HEK293 (cell line): ENCODE measurements at regions not wholly inside any gene's neighbourhood (a gene's known extent, or its start where the extent isn't known, plus 50 kb on each side); places are given as distances from the start of the nearest gene placed in this dataset.
A peak's percentile ranks its signal among the peaks of the same experiment; 100 is the strongest.

Experiments used
- BCL11B ChIP-seq: fragments of 450-650 bp; formaldehyde crosslinking; IDR thresholded peaks from 2 replicates; pipeline ENCODE4 v1.5.1; 2016; ENCODE audit warnings: low read depth, missing biosample characterization, missing genetic modification characterization
- EGR2 ChIP-seq: fragments of 450-650 bp; formaldehyde crosslinking; IDR thresholded peaks from 2 replicates; pipeline ENCODE4 v1.5.1; 2016; ENCODE audit warnings: low read depth, missing biosample characterization, missing genetic modification characterization
- GLIS2 ChIP-seq: fragments of 450-650 bp; formaldehyde crosslinking; IDR thresholded peaks from 2 replicates; pipeline ENCODE4 v1.5.1; 2016; ENCODE audit warnings: missing biosample characterization, missing genetic modification characterization
- KLF8 ChIP-seq: fragments of 450-650 bp; formaldehyde crosslinking; IDR thresholded peaks from 2 replicates; pipeline ENCODE4 v1.5.1; 2016; ENCODE audit warnings: missing biosample characterization, missing genetic modification characterization
- OSR2 ChIP-seq: fragments of 450-650 bp; formaldehyde crosslinking; IDR thresholded peaks from 2 replicates; pipeline ENCODE4 v1.5.1; 2016; ENCODE audit warnings: missing biosample characterization, missing genetic modification characterization
- SCRT2 ChIP-seq: fragments of 450-650 bp; formaldehyde crosslinking; IDR thresholded peaks from 2 replicates; pipeline ENCODE4 v1.5.1; 2016; ENCODE audit warnings: missing biosample characterization, missing genetic modification characterization
- SETDB1 ChIP-seq: IDR thresholded peaks from one replicate; pipeline ENCODE4 v1.6.1; 2017; ENCODE audit warnings: mild to moderate bottlenecking, low read length, moderate library complexity, mixed read lengths; ENCODE audit not compliant: insufficient read length
- ZFP3 ChIP-seq: fragments of 450-650 bp; formaldehyde crosslinking; IDR thresholded peaks from 2 replicates; pipeline ENCODE4 v1.5.1; 2016; ENCODE audit warnings: low read depth, missing biosample characterization, missing genetic modification characterization
- ZFP37 ChIP-seq: fragments of 450-650 bp; formaldehyde crosslinking; IDR thresholded peaks from 2 replicates; pipeline ENCODE4 v1.5.1; 2016; ENCODE audit warnings: missing biosample characterization, missing genetic modification characterization
- ZNF10 ChIP-seq: fragments of 450-650 bp; formaldehyde crosslinking; IDR thresholded peaks from 2 replicates; pipeline ENCODE4 v1.5.1; 2017; ENCODE audit warnings: missing biosample characterization, missing genetic modification characterization
- ZNF112 ChIP-seq: fragments of 450-650 bp; formaldehyde crosslinking; IDR thresholded peaks from 2 replicates; pipeline ENCODE4 v1.5.0; 2017; ENCODE audit warnings: missing biosample characterization, missing genetic modification characterization
- ZNF140 ChIP-seq: fragments of 450-650 bp; formaldehyde crosslinking; IDR thresholded peaks from 2 replicates; pipeline ENCODE4 v1.5.1; 2016; ENCODE audit warnings: missing biosample characterization, missing genetic modification characterization
- ZNF146 ChIP-seq: fragments of 450-650 bp; formaldehyde crosslinking; IDR thresholded peaks from 2 replicates; pipeline ENCODE4 v1.5.1; 2016; ENCODE audit warnings: missing biosample characterization, missing genetic modification characterization
- ZNF155 ChIP-seq: fragments of 450-650 bp; formaldehyde crosslinking; IDR thresholded peaks from 2 replicates; pipeline ENCODE4 v1.5.1; 2016; ENCODE audit warnings: missing biosample characterization, missing genetic modification characterization
- ZNF169 ChIP-seq: fragments of 450-650 bp; formaldehyde crosslinking; IDR thresholded peaks from 2 replicates; pipeline ENCODE4 v1.5.1; 2016; ENCODE audit warnings: missing biosample characterization, missing genetic modification characterization
- ZNF184 ChIP-seq: fragments of 450-650 bp; IDR thresholded peaks from 2 replicates; pipeline ENCODE4 v1.5.1; 2018; ENCODE audit warnings: missing biosample characterization, mild to moderate bottlenecking, missing genetic modification characterization
- ZNF26 ChIP-seq: fragments of 450-650 bp; formaldehyde crosslinking; IDR thresholded peaks from 2 replicates; pipeline ENCODE4 v1.5.1; 2016; ENCODE audit warnings: missing biosample characterization, missing genetic modification characterization
- ZNF350 ChIP-seq: fragments of 450-650 bp; formaldehyde crosslinking; IDR thresholded peaks from 2 replicates; pipeline ENCODE4 v1.5.0; 2017; ENCODE audit warnings: missing biosample characterization, mild to moderate bottlenecking, missing genetic modification characterization
- ZNF404 ChIP-seq: fragments of 450-650 bp; formaldehyde crosslinking; IDR thresholded peaks from 2 replicates; pipeline ENCODE4 v1.5.1; 2017; ENCODE audit warnings: missing biosample characterization, missing genetic modification characterization
- ZNF501 ChIP-seq: fragments of 450-650 bp; formaldehyde crosslinking; IDR thresholded peaks from 2 replicates; pipeline ENCODE4 v1.5.1; 2016; ENCODE audit warnings: missing biosample characterization, missing genetic modification characterization
- ZNF548 ChIP-seq: fragments of 450-650 bp; formaldehyde crosslinking; IDR thresholded peaks from 2 replicates; pipeline ENCODE4 v1.5.1; 2016; ENCODE audit warnings: missing biosample characterization, missing genetic modification characterization
- ZNF560 ChIP-seq: fragments of 450-650 bp; formaldehyde crosslinking; IDR thresholded peaks from 2 replicates; pipeline ENCODE4 v1.5.1; 2017; ENCODE audit warnings: missing biosample characterization, missing genetic modification characterization, borderline replicate concordance
- ZNF561 ChIP-seq: fragments of 450-650 bp; IDR thresholded peaks from 2 replicates; pipeline ENCODE4 v1.5.1; 2018; ENCODE audit warnings: missing biosample characterization, missing genetic modification characterization, borderline replicate concordance
- ZNF629 ChIP-seq: fragments of 450-650 bp; formaldehyde crosslinking; IDR thresholded peaks from 2 replicates; pipeline ENCODE4 v1.5.1; 2017; ENCODE audit warnings: missing biosample characterization, missing genetic modification characterization
- ZNF76 ChIP-seq: fragments of 450-650 bp; formaldehyde crosslinking; IDR thresholded peaks from 2 replicates; pipeline ENCODE4; 2016; ENCODE audit warnings: low read depth, missing biosample characterization, missing genetic modification characterization, borderline replicate concordance
- ZNF776 ChIP-seq: fragments of 450-650 bp; formaldehyde crosslinking; IDR thresholded peaks from 2 replicates; pipeline ENCODE4 v1.5.0; 2017; ENCODE audit warnings: missing biosample characterization, missing genetic modification characterization, borderline replicate concordance
- ZNF785 ChIP-seq: fragments of 450-650 bp; formaldehyde crosslinking; IDR thresholded peaks from 2 replicates; pipeline ENCODE4 v1.5.1; 2016; ENCODE audit warnings: missing biosample characterization, missing genetic modification characterization
- TF ChIP-seq, protein P1 (sequence below): fragments of 450-650 bp; IDR thresholded peaks from 2 replicates; pipeline ENCODE4 v1.5.1; 2018; ENCODE audit warnings: missing biosample characterization, mild to moderate bottlenecking, missing genetic modification characterization
- TF ChIP-seq, protein P2 (sequence below): fragments of 450-650 bp; formaldehyde crosslinking; conservative IDR thresholded peaks from 2 replicates; pipeline ENCODE4 v1.5.1; 2016; ENCODE audit warnings: low read depth, missing biosample characterization, missing genetic modification characterization

DNA sequence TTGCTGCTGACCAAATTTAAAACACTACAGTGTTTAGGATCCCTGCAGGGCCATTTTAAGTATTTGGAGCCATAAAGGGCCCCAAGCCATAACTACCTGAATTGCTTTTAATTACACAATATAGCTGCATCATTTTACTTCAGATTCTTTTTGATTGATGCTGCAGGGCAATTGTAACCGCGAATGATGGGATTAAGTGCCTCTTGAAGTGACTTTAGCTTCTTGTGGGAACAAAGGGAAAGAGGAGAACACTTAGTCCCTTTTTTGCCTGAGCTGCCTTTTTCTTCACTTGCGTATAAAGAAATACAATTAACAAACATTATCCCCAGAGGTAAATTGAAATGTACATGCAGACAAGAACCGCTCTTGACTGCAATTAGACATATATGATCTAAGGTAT, 228.5 kb downstream of the ZIC5 start (continued):
- TF ChIP-seq ZNF26 (tag by site-specific recombination) (no peak), ZNF561 (0 out of 2 replicates have a peak, but pooled peaks have one; percentile 17), ZNF169 (no peak), ZNF184 (no peak), EGR2 (tag by site-specific recombination) (no peak), ZFP3 (tag by site-specific recombination) (no peak), GLIS2 (tag by site-specific recombination) (no peak), SCRT2 (no peak), ZNF112 (no peak), ZNF140 (no peak), ZNF350 (tag by site-specific recombination) (no peak), ZNF560 (tag by site-specific recombination) (no peak), ZNF146 (tag by site-specific recombination) (no peak), ZNF10 (tag by site-specific recombination) (no peak), ZNF155 (tag by site-specific recombination) (no peak), SETDB1 (no peak), ZNF404 (tag by site-specific recombination) (no peak), ZNF776 (tag by site-specific recombination) (no peak), ZNF548 (tag by site-specific recombination) (no peak), ZFP37 (tag by site-specific recombination) (no peak), OSR2 (peak; percentile 70), KLF8 (tag by site-specific recombination) (no peak), ZNF501 (tag by site-specific recombination) (no peak), ZNF76 (tag by site-specific recombination) (no peak), ZNF785 (tag by site-specific recombination) (no peak), BCL11B (tag by site-specific recombination) (no peak), ZNF629 (tag by site-specific recombination) (no peak)
- TF ChIP-seq, protein P1, sequence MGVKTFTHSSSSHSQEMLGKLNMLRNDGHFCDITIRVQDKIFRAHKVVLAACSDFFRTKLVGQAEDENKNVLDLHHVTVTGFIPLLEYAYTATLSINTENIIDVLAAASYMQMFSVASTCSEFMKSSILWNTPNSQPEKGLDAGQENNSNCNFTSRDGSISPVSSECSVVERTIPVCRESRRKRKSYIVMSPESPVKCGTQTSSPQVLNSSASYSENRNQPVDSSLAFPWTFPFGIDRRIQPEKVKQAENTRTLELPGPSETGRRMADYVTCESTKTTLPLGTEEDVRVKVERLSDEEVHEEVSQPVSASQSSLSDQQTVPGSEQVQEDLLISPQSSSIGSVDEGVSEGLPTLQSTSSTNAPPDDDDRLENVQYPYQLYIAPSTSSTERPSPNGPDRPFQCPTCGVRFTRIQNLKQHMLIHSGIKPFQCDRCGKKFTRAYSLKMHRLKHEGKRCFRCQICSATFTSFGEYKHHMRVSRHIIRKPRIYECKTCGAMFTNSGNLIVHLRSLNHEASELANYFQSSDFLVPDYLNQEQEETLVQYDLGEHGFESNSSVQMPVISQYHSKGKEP (tag by site-specific recombination), result peak; percentile 63
- TF ChIP-seq, protein P2, sequence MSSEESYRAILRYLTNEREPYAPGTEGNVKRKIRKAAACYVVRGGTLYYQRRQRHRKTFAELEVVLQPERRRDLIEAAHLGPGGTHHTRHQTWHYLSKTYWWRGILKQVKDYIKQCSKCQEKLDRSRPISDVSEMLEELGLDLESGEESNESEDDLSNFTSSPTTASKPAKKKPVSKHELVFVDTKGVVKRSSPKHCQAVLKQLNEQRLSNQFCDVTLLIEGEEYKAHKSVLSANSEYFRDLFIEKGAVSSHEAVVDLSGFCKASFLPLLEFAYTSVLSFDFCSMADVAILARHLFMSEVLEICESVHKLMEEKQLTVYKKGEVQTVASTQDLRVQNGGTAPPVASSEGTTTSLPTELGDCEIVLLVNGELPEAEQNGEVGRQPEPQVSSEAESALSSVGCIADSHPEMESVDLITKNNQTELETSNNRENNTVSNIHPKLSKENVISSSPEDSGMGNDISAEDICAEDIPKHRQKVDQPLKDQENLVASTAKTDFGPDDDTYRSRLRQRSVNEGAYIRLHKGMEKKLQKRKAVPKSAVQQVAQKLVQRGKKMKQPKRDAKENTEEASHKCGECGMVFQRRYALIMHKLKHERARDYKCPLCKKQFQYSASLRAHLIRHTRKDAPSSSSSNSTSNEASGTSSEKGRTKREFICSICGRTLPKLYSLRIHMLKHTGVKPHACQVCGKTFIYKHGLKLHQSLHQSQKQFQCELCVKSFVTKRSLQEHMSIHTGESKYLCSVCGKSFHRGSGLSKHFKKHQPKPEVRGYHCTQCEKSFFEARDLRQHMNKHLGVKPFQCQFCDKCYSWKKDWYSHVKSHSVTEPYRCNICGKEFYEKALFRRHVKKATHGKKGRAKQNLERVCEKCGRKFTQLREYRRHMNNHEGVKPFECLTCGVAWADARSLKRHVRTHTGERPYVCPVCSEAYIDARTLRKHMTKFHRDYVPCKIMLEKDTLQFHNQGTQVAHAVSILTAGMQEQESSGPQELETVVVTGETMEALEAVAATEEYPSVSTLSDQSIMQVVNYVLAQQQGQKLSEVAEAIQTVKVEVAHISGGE (tag by site-specific recombination), result no peak
